Medulla oblongata (tissue), 1 donor: ENCODE measurements at regions not wholly inside any gene's neighbourhood (a gene's known extent, or its start where the extent isn't known, plus 50 kb on each side); places are given as distances from the start of the nearest gene placed in this dataset.
"Not testable (repeated sequence)": the region's sequence is repeated elsewhere in the genome, so short reads cannot be mapped to it uniquely, and the experiment has no call there.

ENCODE experiments used
- DNase-seq: peaks from one replicate; pipeline ENCODE4 v3.0.0-alpha.2; 2015; ENCODE audit errors: extremely low spot score

DNA sequence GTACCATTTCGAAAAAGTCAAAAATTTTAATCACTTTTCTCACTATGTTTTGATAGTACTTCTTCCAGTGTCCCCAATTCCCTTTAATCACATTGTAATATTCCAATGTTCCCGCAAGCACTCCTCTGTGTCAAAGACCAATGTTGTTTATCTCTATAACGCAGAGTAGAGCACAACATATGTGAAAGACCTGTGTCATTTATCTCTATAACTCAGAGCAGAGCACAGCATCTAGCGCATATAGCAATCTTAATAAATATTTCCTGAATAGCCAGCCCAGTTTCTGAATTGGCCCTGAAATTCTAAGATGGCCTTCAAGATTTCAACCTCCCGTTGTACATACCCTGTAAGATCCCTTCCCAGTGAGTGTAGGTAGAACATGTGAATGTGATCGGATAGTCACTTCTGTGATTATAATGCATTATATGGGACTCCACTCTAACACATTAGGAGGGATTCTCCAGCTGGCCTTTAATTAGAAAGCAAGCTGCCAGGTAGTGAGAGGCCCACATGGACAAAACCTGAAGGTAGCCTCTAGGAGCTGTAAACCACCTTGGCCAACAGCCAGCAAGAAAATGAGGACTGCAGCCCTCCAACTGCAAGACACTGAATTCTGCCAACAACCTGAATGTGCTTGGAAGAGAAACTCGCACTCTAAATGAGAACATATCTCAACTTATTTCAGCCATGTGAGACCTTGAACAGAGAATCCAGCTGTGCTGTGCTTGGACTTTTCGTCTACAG is 238.8 kb upstream of the SYT10 start:
- DNase-seq = no peak

DNA sequence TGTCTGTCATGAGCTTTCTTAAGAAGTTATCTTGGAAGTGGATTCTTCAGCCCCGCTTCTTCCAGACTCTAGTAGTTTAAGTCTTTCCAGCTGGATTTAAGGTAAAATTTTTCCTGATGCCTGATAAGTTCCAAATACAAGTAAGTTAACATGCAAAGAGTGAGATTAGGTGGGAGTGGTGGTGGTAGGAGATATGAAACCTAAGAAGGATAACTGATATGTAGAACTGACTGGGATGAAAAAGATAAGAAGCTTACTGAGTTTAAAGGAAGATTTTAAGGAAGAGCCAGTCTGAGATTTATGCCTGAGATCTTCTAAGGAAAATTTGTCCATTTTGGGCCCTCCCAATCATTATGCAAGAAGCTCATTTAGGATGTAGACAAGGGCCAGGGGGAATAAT is 250.9 kb upstream of the SYT10 start:
- no peak for DNase-seq

- no peak for DNase-seq
Measured at GRCh38 chr12:33703221-33703620, 263.6 kb upstream of the SYT10 start.

DNA sequence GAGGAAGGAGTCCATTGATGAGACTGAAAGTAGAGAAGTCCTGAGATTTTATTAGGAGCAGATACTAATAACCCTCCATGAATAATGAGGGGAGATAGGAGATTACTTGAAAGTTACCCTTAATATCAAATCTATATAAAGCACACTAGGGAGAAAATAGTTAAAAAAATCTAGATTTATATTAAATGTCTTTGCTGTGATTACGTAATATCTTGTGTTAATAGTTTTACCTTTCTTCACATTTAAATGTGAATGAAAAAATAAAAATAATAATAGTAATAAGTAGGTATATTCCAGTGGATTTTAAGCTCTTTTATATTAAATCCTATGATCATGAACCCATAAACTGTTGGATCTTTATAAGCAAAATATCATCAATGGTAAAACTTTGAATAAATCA is 267.3 kb upstream of the SYT10 start:
- no peak for DNase-seq

GRCh38 chr12:33708935-33709334 is 269.3 kb upstream of the SYT10 start:
- no peak for DNase-seq

GRCh38 chr12:33710548-33710947 is 270.9 kb upstream of the SYT10 start:
- DNase-seq = no peak

DNA sequence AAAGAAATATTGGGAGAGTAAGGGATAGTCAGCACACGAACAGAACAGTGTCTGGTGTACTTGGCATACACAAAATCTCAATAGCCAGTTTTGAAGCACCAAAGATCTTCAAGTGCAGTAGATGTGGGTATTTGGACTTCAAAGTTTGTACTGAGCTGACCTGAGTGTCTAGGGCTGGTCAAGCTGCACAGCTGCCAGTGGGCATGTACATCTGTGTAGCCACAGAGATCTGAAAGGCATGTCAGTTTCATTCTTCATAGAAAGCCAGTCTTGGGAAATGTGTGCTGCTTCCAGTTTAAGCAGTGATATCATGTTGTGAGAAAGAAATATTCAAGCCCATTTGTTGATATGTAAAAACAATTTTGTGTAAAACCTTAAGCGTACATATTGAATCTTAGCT is 279.0 kb upstream of the SYT10 start:
- DNase-seq = no peak

DNA sequence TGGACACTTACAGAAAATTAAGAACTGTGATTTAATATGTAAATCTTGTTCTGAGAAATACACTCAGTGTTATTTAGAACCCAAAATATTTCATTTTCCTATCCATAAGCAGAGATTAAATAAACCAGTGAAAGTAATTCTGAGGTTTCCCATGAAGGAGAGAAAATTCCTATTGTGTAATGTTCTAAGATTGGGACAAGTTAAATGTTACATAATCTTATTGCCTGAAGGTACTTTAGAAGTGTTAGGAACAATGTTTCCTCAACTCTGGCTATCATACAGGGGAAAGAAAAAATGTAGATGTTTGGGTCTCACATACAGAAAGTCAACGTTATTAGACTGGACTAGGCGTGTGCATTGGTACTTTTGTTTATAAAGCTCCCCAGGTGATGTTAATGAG is 281.9 kb upstream of the SYT10 start:
- no peak for DNase-seq

GRCh38 chr12:33724867-33725266 is 285.2 kb upstream of the SYT10 start:
- DNase-seq = no peak

- DNase-seq = no peak
Measured at GRCh38 chr12:33734871-33735270, 287.4 kb upstream of the ALG10 start.

GRCh38 chr12:33752854-33753253 is 269.4 kb upstream of the ALG10 start:
- no peak for DNase-seq

- DNase-seq = no peak
Measured at GRCh38 chr12:33757701-33758100, 264.6 kb upstream of the ALG10 start.

DNA sequence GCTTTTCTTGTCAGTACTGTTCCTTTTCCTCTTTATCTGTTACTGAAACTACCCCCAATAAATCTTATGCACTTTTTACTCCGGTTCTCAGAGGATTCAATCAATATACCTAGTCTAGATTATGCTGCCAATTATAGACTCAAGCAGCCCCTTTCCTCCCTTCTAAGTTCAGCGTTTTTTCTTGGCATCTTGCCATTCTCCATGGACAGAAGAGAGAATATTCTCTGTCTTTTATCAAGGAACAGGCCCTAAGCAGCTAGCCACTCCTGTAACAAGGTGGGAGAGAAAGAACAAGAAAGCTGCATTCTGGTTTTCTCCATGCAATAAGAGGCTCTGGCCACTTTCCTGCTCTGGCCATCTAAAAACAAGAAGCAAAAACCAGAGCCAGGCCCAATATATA is 263.0 kb upstream of the ALG10 start:
- no peak for DNase-seq

GRCh38 chr12:33763331-33763730 is 259.0 kb upstream of the ALG10 start:
- no peak for DNase-seq

- DNase-seq = no peak
Measured at GRCh38 chr12:33770652-33771051, 251.6 kb upstream of the ALG10 start.

DNA sequence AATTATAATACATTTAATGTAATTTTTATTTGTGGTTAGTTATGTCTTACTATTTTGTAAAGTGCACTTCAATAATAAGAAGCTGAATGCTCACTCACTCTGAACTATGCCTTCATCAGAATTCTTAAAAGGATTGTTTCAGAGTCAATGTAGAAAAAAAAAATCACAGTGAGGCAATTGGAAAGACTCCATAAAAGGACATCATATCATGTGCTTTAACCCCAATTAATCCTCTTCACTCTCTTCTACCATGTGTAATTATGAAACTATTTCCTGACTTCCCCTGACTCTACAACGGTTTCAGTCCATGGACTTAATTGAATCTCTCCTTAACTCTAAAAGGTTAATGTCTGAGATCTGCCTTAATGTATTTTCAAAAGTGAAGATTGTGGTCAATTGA is 250.4 kb upstream of the ALG10 start:
- no peak for DNase-seq

GRCh38 chr12:33773091-33773490 is 249.2 kb upstream of the ALG10 start:
- DNase-seq = not testable (repeated sequence)

- DNase-seq = no peak
Measured at GRCh38 chr12:33786532-33786931, 235.8 kb upstream of the ALG10 start.

DNA sequence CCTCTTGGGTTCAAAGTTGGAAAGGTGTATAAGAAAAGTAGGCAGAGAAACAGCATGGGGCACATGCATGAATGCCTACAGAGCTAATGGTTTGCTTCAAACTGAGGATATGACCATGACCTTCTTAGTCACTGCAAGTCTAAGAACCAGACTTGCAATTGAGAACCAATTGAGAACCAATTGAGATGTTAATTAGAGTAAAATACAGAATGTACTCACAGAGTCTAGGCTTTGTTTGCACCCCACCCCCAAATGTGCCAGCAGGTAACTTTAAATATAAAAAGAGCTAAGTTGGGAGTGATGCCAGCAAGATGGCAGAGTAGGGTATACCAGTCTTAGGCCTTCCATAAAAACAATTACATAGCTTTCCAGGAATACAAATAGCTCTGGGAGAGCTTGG is 227.3 kb upstream of the ALG10 start:
- no peak for DNase-seq

DNA sequence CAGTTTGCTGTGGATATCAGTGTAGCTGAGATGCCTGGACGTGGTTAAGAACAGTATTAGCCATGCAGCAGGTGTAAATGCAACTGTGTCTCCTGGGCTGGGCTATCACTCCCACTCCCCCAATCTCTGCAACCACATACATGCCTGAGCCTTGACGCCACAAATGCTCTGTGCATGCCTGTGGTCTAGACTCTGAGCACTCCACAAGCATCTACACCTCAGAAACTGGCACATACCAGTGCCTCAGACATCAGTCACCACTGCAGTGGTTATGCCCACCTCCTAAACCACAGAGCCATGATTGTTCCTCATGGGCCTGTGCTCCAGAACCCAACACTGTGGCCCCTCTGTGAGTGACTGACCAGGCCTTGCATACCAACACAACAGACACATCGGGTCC is 226.8 kb upstream of the ALG10 start:
- DNase-seq = no peak

DNA sequence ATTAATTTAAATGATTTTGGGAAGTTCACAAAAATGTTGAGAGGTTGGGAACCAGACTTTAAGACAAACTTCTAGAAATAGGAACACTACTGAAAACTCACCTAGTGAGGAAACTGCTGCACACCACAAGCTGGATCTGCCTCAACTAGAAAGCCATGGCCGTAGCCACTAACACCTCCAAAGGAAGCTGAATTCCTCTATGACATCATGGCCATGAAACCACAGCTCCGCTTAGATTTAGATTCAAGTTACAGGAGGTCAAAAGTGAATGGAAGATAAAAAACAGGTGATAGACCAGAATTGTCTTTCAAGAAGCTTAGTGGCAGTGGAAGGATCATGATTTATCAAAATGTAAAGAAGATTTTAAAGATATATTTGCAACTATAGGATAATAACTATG is 208.8 kb upstream of the ALG10 start:
- no peak for DNase-seq

DNA sequence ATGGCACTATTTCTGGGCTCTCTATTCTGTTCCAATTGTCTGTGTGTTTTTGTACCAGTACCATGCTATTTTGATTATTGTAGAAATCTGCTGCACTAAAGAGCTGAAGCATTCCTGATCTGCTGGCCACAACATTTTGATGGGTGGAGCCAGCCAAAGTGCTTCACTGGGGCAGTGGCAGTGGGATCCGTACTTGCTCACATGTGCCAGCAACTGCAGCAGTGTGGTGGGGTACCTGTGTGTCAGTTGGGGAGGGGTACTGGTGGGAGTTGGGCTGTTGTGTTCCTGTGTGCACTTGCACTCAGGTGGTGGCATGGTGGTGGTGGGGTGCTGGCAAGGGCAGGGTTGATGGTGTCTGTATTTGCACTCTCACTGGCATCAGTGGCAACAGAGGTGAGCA is 204.6 kb upstream of the ALG10 start:
- no peak for DNase-seq

DNA sequence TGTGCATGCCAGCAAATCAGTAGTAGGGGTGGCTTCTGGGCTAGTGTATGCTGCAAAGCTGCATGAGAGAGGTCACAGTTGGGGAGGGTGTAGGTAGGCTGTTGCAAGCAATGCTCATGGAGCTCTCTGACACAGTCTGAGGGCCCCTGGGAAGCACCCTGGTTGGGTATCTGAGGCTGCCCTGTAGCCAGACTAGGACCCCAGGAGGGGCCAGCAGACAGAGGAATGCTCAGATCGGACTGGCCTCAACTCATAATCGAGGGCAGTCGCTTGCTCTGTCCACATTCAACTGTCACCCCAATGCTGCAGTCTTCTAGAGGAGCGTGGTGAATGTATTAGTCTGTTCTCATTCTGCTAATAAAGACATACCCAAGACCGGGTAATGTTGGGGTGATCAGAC is 204.0 kb upstream of the ALG10 start:
- DNase-seq = no peak

DNA sequence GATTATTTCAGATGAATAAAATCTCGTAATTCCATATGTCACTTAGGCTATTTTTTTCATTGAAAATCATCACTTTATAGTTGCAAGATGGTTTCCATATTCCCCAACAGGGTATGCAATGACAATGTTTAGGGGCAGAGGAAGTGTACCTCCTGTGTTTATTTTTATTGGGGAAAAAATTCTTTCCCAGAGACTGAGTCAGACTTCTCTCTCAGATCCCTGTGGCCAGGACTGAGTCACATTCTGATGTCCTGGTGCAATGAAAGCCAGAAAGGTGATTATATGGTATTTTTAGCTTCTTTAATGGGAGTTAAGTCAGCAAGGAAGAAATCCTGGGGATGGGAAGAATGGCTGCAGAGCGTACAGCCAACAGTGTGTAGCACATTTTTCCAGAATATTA is 196.9 kb upstream of the ALG10 start:
- no peak for DNase-seq
